Loucy (cell line): ENCODE measurements at regions not wholly inside any gene's neighbourhood (a gene's known extent, or its start where the extent isn't known, plus 50 kb on each side); places are given as distances from the start of the nearest gene placed in this dataset.

ENCODE experiments used
- CTCF ChIP-seq: fragments of 200-600 bp; sonication (generic); conservative IDR thresholded peaks from 2 replicates; pipeline ENCODE4 v1.5.1; 2014; ENCODE audit warnings: mild to moderate bottlenecking, antibody characterized with exemption, low read length
- EZH2phosphoT487 ChIP-seq: fragments of 200-600 bp; IDR thresholded peaks from 2 replicates; pipeline ENCODE4 v1.6.1; 2018; ENCODE audit warnings: antibody characterized with exemption, mild to moderate bottlenecking, moderate library complexity, borderline replicate concordance

- TF ChIP-seq CTCF (no peak), EZH2phosphoT487 (no peak)
Observed at GRCh38 chr20:22927537-22927936, 107.6 kb upstream of the SSTR4 start.
